NCI-H774 (cell line): ENCODE measurements at regions not wholly inside any gene's neighbourhood (a gene's known extent, or its start where the extent isn't known, plus 50 kb on each side); places are given as distances from the start of the nearest gene placed in this dataset.
A peak's percentile ranks its signal among the peaks of the same experiment; 100 is the strongest.
"Not testable (repeated sequence)": the region's sequence is repeated elsewhere in the genome, so short reads cannot be mapped to it uniquely, and the experiment has no call there.

Experiments
- DNase-seq: peaks from one replicate; lab custom pipeline; 2025; lab: John Stamatoyannopoulos, UW

GRCh38 chr12:115811045-115811444, 466.4 kb downstream of the MED13L start:
- no peak for DNase-seq

GRCh38 chr12:115810122-115810901, 467.2 kb downstream of the MED13L start:
- no peak for DNase-seq

- no peak for DNase-seq
These were observed 471.5 kb downstream of the MED13L start for GRCh38 chr12:115806000-115806399.

- no peak for DNase-seq
These were observed 474.7 kb downstream of the MED13L start for GRCh38 chr12:115802767-115803166.

GRCh38 chr12:115801871-115802270, 475.6 kb downstream of the MED13L start:
- no peak for DNase-seq

- DNase-seq = no peak
These were observed 477.9 kb downstream of the MED13L start for GRCh38 chr12:115799610-115800009.

- peak; percentile 52 for DNase-seq
These were observed 479.1 kb downstream of the MED13L start for GRCh38 chr12:115798309-115798917.

- peak; percentile 64 for DNase-seq
These were observed 482.8 kb downstream of the MED13L start for GRCh38 chr12:115794659-115795081.

GRCh38 chr12:115791331-115791730, 486.2 kb downstream of the MED13L start:
- no peak for DNase-seq

- DNase-seq = no peak
These were observed 487.0 kb downstream of the MED13L start for GRCh38 chr12:115790526-115790925.

GRCh38 chr12:115786490-115786889, 491.0 kb downstream of the MED13L start:
- DNase-seq = not testable (repeated sequence)

- DNase-seq = no peak
These were observed 491.9 kb downstream of the MED13L start for GRCh38 chr12:115785548-115785947.

GRCh38 chr12:115776399-115776798, 501.1 kb downstream of the MED13L start:
- no peak for DNase-seq

GRCh38 chr12:115774148-115774895, 503.2 kb downstream of the MED13L start:
- no peak for DNase-seq

- DNase-seq = no peak
These were observed 505.9 kb downstream of the MED13L start for GRCh38 chr12:115771601-115772000.

GRCh38 chr12:115771065-115771464, 506.4 kb downstream of the MED13L start:
- peak; percentile 9 for DNase-seq

- DNase-seq = no peak
These were observed 506.9 kb downstream of the MED13L start for GRCh38 chr12:115770643-115771042.

GRCh38 chr12:115767916-115768315, 509.6 kb downstream of the MED13L start:
- DNase-seq = no peak

GRCh38 chr12:115763982-115764621, 513.4 kb downstream of the MED13L start:
- peak; percentile 9 for DNase-seq

GRCh38 chr12:115763376-115763775, 514.1 kb downstream of the MED13L start:
- DNase-seq = no peak

- no peak for DNase-seq
These were observed 514.6 kb downstream of the MED13L start for GRCh38 chr12:115762936-115763335.

GRCh38 chr12:115761784-115762183, 515.7 kb downstream of the MED13L start:
- DNase-seq = no peak
